RPMI8226 (cell line): ENCODE measurements at regions not wholly inside any gene's neighbourhood (a gene's known extent, or its start where the extent isn't known, plus 50 kb on each side); places are given as distances from the start of the nearest gene placed in this dataset.
"Not testable (repeated sequence)": the region's sequence is repeated elsewhere in the genome, so short reads cannot be mapped to it uniquely, and the experiment has no call there.

Experiments
- DNase-seq: peaks from one replicate; pipeline ENCODE4 v3.0.0-alpha.2; 2015

DNA sequence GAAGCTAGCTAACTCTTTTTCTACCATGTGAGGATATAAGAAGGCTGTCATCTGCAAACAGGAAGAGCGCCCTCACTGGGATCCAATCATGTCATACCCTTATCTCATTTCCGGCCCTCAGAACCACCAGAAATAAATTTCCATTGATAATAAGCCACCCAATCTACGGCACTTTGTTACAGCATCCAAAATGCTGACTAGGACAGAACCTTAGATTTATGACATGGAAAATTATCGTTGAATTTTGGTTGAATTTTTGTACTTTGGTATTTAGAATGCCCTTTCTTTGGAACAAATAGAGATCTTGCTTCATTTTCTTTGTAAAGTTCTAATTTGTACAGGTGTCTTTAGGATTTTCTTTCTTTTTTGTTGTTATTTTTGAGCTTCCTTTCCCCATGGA is 53.3 kb upstream of the CYLC2 start:
- no peak for DNase-seq

DNA sequence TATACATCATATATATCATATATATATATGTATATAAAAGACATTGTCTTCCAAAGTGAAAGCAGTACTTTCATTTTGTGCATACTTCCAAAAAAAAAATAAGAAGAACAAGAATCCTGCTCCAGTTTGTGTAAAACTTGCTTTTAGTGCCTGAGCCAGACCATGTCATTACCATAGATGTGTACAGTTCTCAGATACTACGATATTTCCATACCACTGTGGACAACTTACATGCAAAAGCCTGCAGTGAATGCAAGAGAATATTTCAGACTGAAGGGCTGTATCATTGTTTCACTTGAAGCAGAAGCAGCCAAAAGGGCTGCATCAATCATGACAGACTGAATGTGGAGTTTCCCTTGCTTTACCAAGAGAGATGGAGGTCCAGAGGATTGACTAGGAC is 72.6 kb upstream of the CYLC2 start:
- DNase-seq = no peak

DNA sequence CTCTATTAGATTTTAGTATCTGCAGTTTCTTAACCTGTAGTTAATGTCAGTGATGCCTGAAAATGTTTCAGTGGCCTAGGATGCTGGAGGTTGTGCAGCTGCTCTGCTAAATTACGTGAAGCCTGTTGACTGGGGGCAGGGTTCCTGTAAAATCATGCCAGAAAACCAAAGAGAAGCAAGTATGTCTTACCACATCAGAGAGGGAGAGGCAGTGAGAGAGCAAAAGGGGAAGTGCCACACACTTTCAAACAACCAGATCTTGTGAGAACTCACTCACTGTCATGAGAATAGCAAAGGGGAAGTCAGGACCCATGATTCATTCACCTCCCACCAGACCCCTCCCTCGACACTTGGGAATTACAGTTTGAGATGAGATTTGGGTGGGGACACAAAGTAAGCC is 83.9 kb upstream of the CYLC2 start:
- DNase-seq = no peak

DNA sequence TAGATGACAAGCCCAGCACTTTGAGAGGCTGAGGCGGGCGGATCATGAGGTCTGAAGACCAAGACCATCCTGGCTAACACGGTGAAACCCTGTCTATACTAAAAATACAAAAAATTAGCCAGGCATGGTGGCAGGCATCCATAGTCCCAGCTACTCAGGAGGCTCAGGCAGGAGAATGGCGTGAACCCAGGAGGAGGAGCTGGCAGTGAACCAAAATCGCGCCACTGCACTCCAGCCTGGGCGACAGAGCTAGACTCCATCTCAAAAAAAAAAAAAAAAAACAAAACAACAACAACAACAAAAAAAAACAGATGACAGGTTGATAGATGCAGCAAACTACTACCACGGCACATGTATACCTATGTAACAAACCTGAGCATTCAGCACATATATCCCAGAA is 89.3 kb upstream of the CYLC2 start:
- DNase-seq = not testable (repeated sequence)

DNA sequence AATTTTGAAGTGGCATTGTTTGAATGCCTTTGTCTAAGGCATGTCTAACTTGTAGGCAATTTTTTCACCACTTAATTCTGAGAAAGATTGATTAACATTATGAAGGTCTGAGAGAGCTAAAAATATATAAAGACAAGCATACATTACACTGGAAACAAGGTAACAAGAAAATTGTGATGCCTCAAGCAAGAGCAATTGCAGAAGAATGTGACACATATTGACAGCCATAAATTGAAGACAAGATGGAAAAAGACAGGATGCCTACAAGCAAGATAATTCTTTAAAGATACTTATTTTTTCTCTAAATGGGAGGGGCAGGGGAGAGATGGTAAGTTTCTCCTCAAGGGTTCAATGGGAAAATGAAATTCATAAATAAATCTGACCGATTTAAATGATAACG is 103.1 kb upstream of the CYLC2 start:
- DNase-seq = no peak

DNA sequence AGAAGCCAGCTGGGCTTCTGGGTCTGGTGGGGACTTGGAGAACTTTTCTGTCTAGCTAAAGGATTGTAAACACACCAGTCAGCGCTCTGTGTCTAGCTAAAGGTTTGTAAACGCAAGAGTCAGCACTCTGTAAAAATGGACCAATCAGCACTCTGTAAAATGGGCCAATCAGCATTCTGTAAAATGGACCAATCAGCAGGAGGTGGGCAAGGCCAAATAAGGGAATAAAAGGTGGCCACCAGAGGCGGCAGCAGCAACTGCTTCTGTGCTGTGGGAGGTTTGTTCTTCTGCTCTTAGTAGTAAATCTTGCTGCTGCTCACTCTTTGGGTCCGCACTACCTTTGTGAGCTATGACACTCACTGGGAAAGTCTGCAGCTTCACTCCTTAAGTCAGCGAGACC is 106.4 kb upstream of the CYLC2 start:
- DNase-seq = not testable (repeated sequence)

DNA sequence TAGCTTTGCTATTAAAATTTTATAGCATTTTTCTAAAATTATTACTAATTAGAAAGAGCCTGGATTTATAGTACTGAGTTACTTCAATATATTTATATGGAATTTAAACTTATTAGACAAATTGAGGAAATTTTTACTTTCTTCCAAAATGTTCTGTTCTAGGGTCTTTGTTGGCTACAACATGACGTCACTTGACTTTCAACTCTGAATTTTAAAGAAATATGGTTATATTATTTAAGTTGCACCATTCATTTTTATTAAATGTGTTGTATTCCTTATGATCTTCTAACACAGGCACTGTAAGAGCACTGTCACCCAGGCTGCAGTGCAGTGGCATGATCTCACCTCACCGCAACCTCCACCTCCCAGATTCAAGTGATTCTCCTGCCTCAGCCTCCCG is 119.4 kb upstream of the CYLC2 start:
- no peak for DNase-seq

DNA sequence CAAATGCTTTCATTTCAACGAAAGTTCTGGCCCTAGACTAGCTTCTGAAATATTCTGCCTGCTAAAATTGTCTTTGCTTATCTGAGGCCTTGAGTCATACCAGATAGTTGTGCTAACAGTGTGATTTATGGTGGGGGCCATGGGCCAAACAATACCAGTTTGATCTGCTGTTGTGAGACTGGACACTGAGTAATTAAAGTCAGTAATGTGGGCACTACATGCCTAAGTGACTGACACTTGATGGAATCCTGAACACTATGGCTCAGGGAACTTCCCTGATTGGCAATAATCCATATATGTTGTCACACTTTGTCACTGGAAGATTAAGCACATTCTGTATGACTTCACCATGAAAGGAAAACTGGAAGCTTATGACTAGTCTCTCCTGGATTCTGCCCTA is 127.6 kb upstream of the CYLC2 start:
- DNase-seq = no peak

DNA sequence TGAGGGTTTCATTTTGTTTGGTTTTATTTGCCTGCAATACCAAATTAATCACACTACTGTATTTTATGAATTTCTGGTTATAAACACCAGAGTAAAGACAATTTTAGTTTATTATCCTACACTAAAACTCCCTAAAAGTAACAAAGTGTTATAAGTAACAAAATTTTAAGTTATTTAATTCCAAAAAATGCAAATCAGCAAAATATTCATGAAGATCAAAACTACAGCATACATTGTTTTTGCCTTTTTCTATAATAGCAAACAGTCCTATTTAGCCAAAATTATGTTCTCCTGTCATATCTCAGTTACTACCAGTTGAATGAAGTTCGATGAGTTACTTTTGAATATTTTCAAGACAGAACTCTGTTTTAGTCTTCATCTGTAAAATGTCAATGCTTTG is 132.7 kb upstream of the CYLC2 start:
- no peak for DNase-seq

DNA sequence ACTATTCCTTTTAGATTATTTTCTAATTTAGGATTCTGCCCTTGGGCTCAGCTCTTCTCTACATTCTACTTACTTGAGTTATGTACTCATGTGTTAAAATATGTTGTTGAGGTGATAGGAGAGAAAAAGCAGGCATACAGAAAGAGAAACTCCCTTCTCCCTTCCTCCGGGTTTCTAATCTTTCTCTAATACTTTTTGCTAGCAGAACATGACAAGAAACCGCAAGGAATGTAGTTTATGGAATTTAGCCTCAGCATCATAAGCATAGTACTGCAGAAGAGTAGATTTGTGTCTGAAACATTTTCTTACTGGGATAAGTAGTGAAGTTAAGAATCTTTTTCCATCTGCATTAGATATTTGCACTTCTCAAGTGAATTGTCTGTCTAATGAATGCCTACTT is 139.5 kb upstream of the CYLC2 start:
- DNase-seq = no peak

DNA sequence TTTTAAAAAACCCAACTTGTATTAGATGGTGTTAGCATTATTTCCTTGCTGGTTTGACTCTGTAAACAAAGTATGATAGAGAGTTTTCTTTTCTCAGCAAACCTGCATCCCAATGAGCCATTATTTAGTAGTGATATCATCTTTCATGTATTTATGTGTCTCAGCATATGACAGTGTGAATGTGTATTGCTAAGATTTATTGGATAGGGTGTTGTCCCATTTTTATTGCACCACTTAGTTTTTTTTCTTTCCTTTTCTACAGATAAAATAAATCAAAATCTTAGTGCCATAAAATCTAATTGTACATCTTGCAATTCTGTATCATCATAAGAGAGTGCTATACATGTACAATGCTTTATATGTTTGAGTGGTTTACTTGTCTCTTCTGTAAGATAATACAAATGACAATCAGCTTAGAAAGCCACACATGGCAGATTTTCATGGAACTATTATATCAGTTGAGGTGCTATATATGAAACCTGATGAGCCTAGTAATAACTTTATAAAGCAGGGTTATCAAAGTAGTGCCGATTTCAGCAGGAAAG is 149.2 kb upstream of the CYLC2 start:
- no peak for DNase-seq

DNA sequence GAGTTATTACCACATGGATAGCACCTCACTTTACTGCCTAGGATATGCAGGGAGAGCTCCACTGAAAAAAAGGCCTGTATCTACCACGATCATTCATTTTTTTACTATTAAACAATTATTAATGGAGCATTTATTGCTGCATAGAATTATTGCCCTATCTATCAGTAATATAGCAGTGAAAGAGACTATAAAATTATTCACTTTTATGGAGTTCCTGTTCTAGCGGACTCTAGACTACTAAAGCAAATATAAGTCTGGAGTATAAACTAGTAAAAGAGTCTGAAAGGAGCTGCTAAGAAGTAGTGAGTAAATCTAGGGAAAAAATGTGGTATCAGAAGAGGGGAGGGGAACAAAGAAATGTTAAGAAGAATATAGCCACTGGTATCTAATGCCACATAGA is 150.4 kb upstream of the CYLC2 start:
- no peak for DNase-seq

DNA sequence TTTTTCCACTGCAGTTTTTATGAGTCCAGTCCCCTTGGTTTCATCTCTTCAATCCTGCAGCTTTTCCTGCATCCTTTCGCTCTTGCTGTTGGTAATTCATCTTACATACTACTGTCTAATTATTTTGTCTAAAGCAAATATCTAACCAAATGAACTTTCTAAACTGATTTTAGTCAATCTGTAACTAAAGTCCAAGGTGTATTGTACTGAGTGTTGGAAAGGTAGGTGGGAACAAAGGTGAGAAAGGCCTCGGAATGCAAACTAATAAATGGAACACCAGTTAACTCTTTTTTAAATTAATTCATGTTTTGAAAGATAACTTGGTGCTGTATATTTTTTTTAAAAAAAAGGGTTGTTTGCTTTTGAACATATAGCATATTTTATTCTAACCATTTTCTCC is 152.7 kb upstream of the CYLC2 start:
- DNase-seq = no peak

DNA sequence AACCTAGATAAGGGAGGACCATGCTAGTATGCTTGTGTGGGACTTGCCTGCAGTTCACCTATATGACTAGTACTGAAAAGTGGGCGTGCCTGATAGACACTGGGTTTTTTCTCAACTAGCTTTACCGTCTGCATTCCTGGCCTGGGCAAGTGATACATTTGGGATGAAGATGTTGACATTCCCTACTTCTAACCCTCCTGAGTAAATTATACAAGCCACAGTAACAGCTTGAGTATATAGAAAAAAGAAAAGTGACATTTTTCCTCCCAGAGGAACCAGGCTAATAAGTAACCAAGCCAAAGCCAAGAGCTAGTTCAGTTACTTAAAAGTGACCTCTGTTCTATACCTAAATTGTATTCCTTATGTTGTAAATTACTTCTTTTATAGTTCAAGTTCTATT is 153.8 kb upstream of the CYLC2 start:
- DNase-seq = no peak

DNA sequence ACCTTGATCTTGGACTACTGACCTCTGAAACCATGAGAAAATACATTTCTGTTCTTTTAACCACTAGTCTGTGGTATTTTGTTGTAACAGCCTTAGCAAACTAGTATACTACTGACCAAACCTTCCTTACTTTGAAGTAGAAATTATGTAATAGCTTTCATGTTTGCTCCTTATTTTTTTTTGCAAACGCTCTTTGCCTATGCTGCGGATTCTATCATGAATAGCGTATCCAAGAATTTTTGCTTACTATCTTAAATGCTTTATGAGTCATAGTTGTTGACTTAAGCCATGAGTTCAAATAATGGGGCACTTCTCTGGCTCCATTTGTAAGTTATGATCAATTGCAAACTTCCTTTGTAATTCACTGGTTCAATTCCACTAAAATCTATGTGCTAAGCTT is 154.8 kb upstream of the CYLC2 start:
- DNase-seq = no peak

DNA sequence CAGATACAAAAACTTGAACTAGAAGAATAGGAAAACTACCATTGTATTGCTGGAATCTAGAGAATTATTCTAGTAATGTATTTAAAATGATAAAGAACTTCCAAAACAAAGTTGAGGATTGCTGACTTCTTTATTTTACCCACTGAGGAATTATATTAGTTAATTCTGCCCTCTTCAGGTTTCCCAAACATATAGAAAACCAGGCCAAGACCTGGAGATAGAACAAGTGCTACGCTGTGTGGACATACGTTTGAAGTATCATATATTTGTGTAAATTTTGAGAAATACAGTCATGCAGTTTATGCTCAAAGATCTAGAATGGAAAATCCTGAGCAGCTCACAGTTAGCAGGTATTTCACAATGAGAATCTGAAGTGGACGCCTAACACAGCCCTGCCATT is 162.3 kb upstream of the CYLC2 start:
- no peak for DNase-seq

DNA sequence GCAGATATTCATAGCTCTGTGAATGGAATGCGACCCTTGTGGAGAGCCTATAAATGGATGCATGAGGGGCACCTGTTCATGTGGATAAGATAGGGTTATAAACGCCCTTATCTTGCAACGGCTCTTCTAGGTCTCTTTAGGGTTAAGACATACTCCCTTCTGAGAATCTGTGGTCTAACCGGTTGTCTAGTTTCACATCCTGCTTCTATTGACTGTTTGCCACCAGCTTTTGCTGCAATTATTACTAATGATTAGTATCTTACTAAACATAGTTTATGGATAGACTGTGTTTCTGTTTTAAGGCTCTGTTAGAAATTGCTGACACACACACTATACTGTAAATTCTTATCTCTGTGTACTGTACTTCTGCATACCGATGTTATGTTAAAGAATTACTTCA is 198.9 kb upstream of the CYLC2 start:
- DNase-seq = no peak

DNA sequence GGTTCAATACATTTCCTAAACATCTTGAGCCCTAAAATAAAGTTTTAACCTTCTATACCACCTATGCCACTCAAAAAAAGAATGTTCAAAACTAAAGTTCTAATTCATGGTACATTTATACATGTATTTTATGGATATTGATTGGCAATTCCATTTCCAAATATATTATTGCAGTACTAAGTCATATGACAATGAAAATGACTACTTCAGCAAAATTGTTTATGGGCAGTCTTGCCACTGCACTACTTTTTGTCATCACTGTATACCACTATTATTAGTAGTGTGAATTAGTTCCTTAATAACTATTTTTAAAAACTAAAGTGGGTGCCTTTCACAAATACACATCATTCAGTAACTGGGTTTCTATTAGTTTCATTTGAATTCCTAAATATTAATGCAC is 199.6 kb upstream of the CYLC2 start:
- DNase-seq = no peak

DNA sequence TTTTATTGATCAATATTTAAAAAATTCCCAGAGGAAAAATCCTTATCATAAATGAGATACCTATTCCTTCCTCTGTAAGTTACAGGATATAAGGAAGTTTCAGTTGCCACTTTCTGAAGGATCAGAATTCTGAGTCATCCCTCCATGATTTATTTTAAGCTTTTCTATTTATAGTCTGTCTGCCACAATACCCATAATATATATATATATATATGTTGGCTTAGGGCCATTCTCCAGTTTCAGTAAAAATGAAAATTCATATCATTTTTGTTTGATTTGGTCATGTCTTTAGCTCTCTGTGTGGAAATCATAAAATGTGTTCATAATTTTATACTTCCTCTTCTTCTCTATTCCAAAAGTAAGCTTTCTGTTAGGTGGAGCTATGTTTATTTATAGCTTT is 215.8 kb upstream of the CYLC2 start:
- DNase-seq = no peak

DNA sequence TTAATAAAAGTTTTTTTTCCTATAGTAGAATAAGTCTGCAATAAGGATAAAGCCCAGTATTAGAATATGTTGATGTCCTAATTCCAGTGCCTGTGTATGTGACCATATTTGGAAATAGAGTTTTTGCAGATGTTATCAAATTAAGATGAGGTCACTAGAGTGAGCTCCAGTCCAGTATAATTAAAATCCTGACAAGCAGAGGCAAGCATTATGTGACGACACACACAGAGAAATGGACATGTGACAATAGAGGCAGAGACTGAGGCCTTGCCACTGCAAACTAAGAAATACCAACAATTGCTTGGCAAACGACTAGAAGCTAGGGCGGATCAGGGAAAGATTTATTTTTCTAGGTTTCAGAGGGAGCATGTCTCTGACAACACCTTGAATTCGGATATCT is 216.4 kb upstream of the CYLC2 start:
- no peak for DNase-seq

DNA sequence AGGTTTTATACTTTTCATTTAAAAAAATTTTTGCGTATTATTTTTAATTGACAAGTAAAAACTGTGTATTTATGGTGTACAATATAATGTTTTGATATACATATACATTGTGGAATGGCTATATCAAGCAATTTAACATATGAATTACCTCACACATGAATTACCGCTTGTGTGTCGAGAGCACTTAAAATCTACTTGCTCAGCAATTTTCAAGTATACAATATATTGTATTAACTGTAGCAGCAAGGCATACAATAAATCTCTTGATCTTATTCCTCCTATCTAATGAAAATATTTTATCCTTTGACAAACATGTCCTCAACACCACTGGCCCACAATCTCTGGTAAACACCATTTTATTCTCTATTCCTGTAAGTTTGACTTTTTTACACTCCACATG is 224.4 kb upstream of the CYLC2 start:
- no peak for DNase-seq

DNA sequence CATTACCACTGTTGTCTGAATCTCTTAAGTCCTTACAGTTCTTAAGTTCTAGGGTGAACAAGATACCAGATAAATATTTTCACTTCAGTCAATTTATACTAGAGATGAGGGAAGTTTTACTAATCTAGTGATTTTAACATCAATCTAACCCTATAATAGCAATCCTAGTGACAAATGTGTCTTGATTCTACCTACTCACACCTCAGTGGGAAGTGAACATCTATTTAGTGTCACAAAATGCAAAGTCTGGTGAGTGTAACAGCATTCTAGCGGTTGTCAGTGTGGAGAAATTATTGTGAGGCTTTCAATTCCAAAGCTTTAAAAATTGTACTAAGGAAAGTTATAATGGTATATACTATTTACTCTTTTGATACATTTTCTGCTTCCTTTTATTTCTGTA is 225.8 kb upstream of the CYLC2 start:
- no peak for DNase-seq

DNA sequence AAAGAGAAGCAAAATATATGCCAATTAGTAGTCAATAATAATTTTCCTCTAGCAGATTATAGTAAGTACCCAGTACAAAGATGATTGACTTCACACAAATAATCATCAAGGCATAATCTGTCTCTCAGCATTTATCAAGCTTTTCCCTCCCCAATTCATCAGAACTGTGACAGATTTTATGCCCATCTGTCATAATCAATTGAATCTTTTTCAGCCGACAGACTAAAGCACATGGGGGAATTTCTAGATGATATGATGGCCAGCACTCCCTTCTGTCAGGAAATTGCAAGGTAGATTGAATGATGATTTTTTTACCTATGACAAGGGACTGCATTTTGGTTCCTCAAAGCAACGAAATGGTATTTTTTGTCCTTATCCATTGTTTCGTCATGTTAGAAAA is 227.1 kb upstream of the CYLC2 start:
- no peak for DNase-seq

DNA sequence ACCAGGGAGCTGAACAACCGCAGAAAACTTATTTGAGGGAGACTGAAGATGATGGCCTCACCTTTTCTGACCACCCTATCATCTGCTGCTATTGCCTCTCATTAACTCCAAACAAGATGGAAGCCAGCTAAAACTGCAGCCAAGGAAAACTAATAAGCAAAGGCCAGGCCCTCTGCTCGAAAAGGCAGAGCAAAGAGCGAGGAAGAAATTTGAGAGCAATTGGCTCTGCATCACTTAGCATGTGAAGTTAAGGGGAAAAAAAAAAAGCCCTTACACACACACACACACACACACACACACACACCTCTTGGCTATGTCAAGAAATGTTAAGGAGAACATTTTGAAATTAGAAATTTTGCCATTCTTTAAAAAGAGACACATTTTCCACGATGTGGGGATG is 228.1 kb upstream of the CYLC2 start:
- no peak for DNase-seq

DNA sequence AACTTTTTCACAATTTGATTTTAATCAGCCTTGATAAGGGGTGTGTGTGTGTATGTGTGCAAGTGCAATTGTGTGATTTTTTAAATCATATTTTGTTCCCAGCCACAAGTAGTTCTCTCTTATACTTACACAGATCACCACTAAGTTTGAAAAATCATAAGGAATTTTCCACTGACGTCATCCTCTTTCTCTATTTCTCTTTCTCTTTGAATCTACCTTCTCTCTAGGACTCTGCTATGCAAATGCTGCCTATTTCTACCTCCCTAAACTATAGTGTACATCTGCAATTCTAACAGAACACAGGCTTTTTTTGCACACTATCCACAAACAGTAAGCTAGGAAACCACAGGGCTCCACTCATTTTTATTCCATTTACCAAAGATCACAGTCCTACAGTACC is 254.6 kb upstream of the CYLC2 start:
- no peak for DNase-seq

DNA sequence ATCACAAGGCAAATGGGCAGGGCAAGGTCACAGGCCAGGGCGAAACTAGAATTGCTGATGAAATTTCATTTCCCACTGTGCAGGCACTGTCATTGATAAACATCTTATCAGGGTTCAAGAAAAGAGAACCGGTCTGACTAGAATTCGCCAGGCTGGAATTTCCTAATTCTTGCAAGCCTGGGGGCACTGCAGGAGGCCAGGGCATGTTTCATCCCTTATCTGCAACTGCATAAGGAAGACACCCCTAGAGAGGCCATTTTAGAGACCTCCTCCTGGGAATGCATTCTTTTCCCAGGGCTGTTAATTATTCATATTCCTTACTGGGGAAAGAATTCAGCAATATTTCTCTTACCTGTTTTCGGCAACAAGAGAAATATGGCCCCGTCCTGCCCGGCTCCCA is 266.2 kb upstream of the CYLC2 start:
- no peak for DNase-seq
